Transverse colon (tissue), 4 donors: ENCODE measurements at regions not wholly inside any gene's neighbourhood (a gene's known extent, or its start where the extent isn't known, plus 50 kb on each side); places are given as distances from the start of the nearest gene placed in this dataset.

Experiments
- DNase-seq: peaks from one replicate; pipeline ENCODE4 v3.0.0-alpha.2; 2019
- H3K27ac ChIP-seq, 4 donors: fragments of 200-600 bp; sonication (generic); 2 replicates each; pipeline ENCODE4 v1.5.1; 2016 to 2018; ENCODE audit warnings: inconsistent platforms in 4 of 4
- H3K27me3 ChIP-seq: fragments of 200-600 bp; sonication (generic); 2 replicates; pipeline ENCODE4 v1.5.1; 2017; ENCODE audit warnings: inconsistent platforms
- H3K36me3 ChIP-seq, 4 donors: fragments of 200-600 bp; sonication (generic); 2 replicates each; pipeline ENCODE4 v1.5.1; 2017 to 2019; ENCODE audit warnings: inconsistent platforms in 4 of 4
- H3K4me1 ChIP-seq, 4 donors: fragments of 200-600 bp; sonication (generic); 2 replicates each; pipeline ENCODE4 v1.5.1; 2017 to 2020; ENCODE audit warnings: inconsistent platforms in 4 of 4
- H3K4me3 ChIP-seq, 4 donors: fragments of 200-600 bp; sonication (generic); 1 replicate in 1 of 4; 2 replicates in 3 of 4; pipeline versions ENCODE4 v1.5.1 to v1.6.1; 2017 to 2019; ENCODE audit warnings: inconsistent platforms in 4 of 4
- H3K9me3 ChIP-seq, 2 donors: fragments of 200-600 bp; sonication (generic); 2 replicates each; pipeline ENCODE4 v1.5.1; 2017 to 2019; ENCODE audit warnings: inconsistent platforms in 2 of 2
- EP300 ChIP-seq: sonication (generic); formaldehyde crosslinking; IDR thresholded peaks from one replicate; pipeline ENCODE4 v1.6.1; 2017; ENCODE audit warnings: antibody characterized with exemption, low read depth
- POLR2A ChIP-seq: fragments of 450-650 bp; IDR thresholded peaks from one replicate; pipeline ENCODE4 v1.6.1; 2016; ENCODE audit warnings: antibody characterized with exemption, mild to moderate bottlenecking, moderate library complexity
- POLR2AphosphoS5 ChIP-seq, 3 donors: sonication (generic); formaldehyde crosslinking; IDR thresholded peaks; one replicate each; pipeline ENCODE4 v1.6.1; 2016; ENCODE audit warnings: antibody characterized with exemption in 3 of 3
- WGBS, 2 donors: methylation state at CpG; one replicate each; pipeline ENCODE4 v1.1.5; 2018; ENCODE audit warnings: low coverage in 1 of 2; 5-methylcytosine and 5-hydroxymethylcytosine counted together
- in situ Hi-C, 4 donors: fragments of 200-750 bp; cut with MboI; loops; one replicate each; pipeline versions ENCODE4 v1.15.0 to v1.15.1; 2017; ENCODE audit warnings: low sequenced_read_pairs in 3 of 4, low pct_ligation_motif_present in 1 of 4, low pct_unique_long_range_greater_than_20kb in 1 of 4
- intact Hi-C: fragments of 100-400 bp; cut with DNase I; formaldehyde crosslinking; loops from one replicate; pipeline ENCODE4 v1.15.1; 2023; ENCODE audit warnings: low total_unique reads
- TF ChIP-seq, protein P1 (sequence below), 5 experiments: fragments of 200-600 bp in 3 of 5; fragments of 450-650 bp in 2 of 5; sonication (generic) in 3 of 5; IDR thresholded peaks; 1 replicate in 2 of 5; 2 replicates in 3 of 5; pipeline ENCODE4 v1.5.1; 2016 to 2017; ENCODE audit warnings: antibody characterized with exemption in 5 of 5, inconsistent platforms in 3 of 5, mild to moderate bottlenecking in 2 of 5, moderate library complexity in 1 of 5

DNA sequence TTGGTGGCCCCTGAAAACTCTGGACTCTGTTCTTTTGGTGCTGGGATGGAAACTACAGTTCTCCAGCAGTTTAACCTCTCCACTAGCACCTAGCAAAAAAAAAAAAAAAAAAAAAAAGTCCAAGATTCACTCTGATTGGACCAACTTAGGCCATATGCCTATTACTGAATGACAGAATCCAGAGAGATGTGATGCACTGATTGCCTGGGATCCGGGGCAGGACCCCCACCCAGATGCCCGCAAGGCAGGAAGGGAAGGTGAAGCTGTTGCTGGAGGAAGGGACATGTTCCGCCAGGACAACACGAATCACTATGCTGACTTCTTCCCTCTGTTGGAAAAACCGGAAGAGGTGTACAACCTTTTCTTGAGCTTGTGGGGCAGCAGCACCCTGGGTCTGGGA, 152.5 kb upstream of the ZNF536 start:
- TF ChIP-seq POLR2A, result no peak
- TF ChIP-seq POLR2AphosphoS5 (IDR thresholded peaks at IDR 0.05), result no peak
- TF ChIP-seq, protein P1, sequence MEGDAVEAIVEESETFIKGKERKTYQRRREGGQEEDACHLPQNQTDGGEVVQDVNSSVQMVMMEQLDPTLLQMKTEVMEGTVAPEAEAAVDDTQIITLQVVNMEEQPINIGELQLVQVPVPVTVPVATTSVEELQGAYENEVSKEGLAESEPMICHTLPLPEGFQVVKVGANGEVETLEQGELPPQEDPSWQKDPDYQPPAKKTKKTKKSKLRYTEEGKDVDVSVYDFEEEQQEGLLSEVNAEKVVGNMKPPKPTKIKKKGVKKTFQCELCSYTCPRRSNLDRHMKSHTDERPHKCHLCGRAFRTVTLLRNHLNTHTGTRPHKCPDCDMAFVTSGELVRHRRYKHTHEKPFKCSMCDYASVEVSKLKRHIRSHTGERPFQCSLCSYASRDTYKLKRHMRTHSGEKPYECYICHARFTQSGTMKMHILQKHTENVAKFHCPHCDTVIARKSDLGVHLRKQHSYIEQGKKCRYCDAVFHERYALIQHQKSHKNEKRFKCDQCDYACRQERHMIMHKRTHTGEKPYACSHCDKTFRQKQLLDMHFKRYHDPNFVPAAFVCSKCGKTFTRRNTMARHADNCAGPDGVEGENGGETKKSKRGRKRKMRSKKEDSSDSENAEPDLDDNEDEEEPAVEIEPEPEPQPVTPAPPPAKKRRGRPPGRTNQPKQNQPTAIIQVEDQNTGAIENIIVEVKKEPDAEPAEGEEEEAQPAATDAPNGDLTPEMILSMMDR (IDR thresholded peaks at IDR 0.05), result no peak
- TF ChIP-seq EP300, result no peak
- in situ Hi-C loops, result no loop called here
- Histone ChIP-seq H3K36me3 (no peaks in the 10 kb centered on the region), H3K9me3 (no peaks in the 10 kb centered on the region), H3K27ac (no peak overlapping the region), H3K27me3 (peaks cover 50% of the 10 kb centered on the region), H3K4me1 (peaks cover 0 to 4% (median 0%) of the 10 kb centered on the region in 4 donors), H3K4me3 (no peak overlapping the region)
- WGBS, 2 donors, result 94 to 95% methylated on average over 3 to 5 of the region's 5 CpGs
- no peak for DNase-seq
- intact Hi-C loops, result no loop called here

DNA sequence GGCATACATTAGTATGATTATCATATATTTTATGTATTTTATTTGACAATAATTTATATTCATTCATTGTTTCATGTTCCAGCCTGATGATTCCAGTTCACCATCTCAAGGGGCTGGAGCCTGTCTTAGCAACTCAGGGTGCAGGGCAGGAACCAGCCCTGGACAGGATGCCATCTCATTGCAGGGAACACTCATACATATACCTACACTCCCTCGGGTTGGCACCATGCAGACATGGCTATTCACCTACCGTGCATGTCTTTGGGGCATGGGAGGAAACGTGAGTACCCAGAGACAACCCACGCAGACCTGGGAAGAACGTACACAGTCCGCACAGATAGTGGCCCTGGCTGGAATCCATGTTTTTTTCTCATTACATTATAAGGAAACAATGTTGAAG, 151.0 kb upstream of the ZNF536 start:
- Histone ChIP-seq H3K9me3 (no peaks in the 10 kb centered on the region), H3K4me3 (no peak overlapping the region), H3K27me3 (peaks cover 64% of the 10 kb centered on the region), H3K36me3 (no peaks in the 10 kb centered on the region), H3K4me1 (peaks cover under 1 to 16% (median 6%) of the 10 kb centered on the region in 4 donors), H3K27ac (no peak overlapping the region)
- in situ Hi-C loops (no loop called here), intact Hi-C loops (no loop called here)
- 70 to 76% methylated on average over 2 to 6 of the region's 6 CpGs for WGBS, 2 donors
- no peak for DNase-seq
- TF ChIP-seq EP300 (no peak), POLR2A (no peak), POLR2AphosphoS5 (IDR thresholded peaks at IDR 0.05) (no peak)
- TF ChIP-seq, protein P1 (IDR thresholded peaks at IDR 0.05), result no peak

DNA sequence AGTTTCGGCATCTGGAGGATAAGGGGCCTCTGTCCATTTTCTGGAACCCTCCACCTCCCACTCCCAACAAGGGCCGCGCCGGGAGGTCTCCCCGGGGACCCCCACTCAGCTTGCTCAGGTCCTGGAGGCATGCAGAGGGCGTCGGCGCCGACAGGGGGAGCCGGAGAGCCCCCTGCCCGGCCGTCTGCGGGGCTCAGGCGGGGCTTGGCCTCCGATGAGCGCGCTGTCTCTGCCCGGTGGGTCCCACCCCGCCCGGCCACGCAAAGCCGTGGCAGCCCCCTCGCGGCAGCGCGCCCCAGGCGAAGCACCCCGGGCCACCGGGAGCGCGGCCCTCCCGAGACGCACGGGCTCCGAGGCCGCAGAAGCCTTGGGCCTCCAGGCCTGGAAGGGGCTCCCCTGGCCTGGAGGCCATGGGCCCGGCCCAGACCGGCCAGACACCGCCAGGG, 149.7 kb upstream of the ZNF536 start:
- H3K9me3 ChIP-seq, result no peaks in the 10 kb centered on the region
- 4 to 12% methylated on average over 5 of the region's 39 CpGs for WGBS, 2 donors
- intact Hi-C loops, result no loop called here
- no peak for TF ChIP-seq POLR2A
- TF ChIP-seq, protein P1 (IDR thresholded peaks at IDR 0.05), result peak in 3 of 5 experiments; percentile 49 to 60 (median 59)
- no peak overlapping the region for H3K27ac ChIP-seq
- in situ Hi-C loops, result no loop called here
- DNase-seq, result no peak
- H3K4me1 ChIP-seq, result peaks cover 9 to 27% (median 14%) of the 10 kb centered on the region in 4 donors
- peaks cover 77% of the 10 kb centered on the region for H3K27me3 ChIP-seq
- no peak overlapping the region for H3K4me3 ChIP-seq
- no peaks in the 10 kb centered on the region for H3K36me3 ChIP-seq

DNA sequence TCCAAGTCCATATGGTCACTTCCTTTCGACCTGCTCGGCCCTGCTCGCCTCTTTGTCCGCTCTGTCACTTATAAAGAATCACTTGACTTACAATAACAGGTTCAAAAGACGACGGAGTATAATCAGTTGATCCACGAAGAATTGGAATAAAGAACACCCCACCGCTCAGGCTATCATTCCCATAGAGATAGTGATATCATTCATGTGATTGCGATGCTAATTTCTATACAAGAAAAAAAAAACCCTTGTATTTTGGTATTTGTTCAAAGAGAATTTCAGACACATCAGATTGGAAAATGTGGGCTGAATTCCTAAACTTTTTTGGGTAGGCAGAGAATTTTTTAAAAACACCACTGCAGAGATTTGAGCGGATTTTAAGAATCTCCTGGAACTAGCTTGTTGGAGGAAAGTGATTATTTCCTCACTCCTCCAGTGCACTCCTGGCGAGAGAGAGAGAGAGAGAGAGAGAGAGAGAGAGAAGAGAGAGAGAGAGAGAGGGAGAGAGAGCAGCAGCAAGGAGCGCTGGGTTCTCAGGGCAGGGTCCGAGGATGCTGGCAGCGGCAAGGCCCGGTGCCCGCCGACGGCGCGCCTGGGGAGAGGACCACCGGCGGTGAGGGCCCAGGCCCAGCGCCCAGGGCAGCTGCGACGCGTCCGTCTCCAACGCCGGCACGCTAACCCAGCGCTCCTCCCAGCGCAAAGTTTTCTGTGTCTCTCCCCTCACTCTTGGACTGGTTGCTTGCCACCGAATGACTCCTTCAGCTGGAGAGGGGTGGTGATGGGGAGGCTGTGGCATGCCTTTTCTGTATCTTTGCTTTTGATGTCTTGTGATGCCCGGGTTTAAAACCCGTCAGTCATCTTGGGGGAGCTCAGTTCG, 149.0 kb upstream of the ZNF536 start:
- Histone ChIP-seq H3K9me3 (no peaks in the 10 kb centered on the region), H3K4me3 (no peak overlapping the region), H3K27ac (no peak overlapping the region), H3K27me3 (peaks cover 85% of the 10 kb centered on the region), H3K4me1 (peaks cover 14 to 32% (median 18%) of the 10 kb centered on the region in 4 donors), H3K36me3 (no peaks in the 10 kb centered on the region)
- in situ Hi-C loops (no loop called here), intact Hi-C loops (no loop called here)
- DNase-seq, result no peak
- TF ChIP-seq POLR2A, result no peak
- TF ChIP-seq POLR2AphosphoS5 (IDR thresholded peaks at IDR 0.05), result no peak
- TF ChIP-seq EP300, result no peak
- TF ChIP-seq, protein P1 (IDR thresholded peaks at IDR 0.05), result peak in 2 of 5 experiments; percentile 13 to 45
- WGBS, 2 donors, result 21 to 39% methylated on average over 5 to 34 of the region's 36 CpGs
